ENCODE measurements at regions not wholly inside any gene's neighbourhood (a gene's known extent, or its start where the extent isn't known, plus 50 kb on each side); places are given as distances from the start of the nearest gene placed in this dataset.

DNA sequence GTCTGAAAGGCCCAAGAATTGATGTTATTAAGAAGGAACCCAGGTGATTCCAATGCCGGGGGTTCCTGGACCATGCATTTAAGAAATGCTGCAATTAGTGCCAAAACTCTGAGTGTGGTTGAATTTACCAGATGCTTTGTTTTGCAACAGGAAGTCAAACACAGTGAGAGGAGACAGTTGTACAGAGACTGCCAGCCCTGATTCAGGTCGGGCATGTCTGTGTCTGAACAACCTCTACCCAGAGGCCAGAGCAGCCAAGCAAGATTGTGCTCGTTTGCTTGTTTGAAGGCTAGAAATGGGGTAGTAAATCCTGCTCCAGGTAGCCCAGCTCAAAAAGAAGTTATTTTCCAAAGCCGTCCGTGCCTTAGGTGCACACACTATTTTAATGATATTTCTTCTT is 412.4 kb upstream of the ERCC4 start:
- Histone ChIP-seq H3K27me3 (ENCODE audit: control insufficient read depth in 1 of 2, insufficient read depth in 2 of 2, low read length in 2 of 2) (no peaks in the 10 kb centered on the region), H3K9me3 (ENCODE audit: control insufficient read depth in 2 of 2, low read length in 2 of 2) (peaks cover 0 to 3% of the 10 kb centered on the region in 2 donors), H3K4me3 (ENCODE audit: low read length in 2 of 2) (no peak overlapping the region), H3K27ac (ENCODE audit: low read length) (no peak overlapping the region), H3K9ac (ENCODE audit: low read length in 2 of 2) (no peak overlapping the region), H3K36me3 (ENCODE audit: control insufficient read depth in 2 of 2, insufficient read depth in 2 of 2, low read length in 2 of 2) (no peaks in the 10 kb centered on the region), H3K4me1 (ENCODE audit: control insufficient read depth, insufficient read depth, low read length) (no peaks in the 10 kb centered on the region)

DNA sequence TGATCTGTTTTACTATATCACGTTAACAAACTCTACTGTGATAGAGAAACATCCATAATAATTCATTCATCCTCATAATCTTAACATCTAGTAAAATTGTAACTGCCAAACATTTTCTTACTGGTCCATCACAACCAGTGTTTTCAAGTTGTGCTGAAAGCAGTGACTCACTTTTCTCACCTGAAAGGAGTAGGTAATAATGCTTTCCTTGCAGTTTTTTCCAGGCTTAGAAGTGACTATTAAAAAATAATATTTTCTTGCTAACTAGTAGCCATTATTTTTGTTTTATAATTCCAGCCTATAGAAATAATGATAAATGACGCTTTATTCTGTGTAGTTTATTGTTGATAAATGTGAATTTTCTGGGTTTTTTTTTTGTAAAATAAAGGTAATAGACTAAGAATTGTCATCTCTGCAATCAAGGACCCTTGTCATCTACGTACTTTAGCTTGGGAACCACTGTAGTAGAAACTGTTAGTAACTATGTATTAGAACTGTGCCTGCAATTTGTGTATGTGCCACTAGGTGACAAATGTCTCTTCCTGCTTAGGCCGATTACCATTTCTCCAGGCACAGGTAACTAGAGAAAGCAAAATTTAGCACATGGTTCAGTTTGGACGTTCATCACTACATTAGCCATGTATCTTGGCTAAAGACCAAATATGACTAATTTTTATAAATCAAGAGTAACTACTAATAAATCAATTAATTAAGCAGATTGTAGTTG is 409.4 kb upstream of the ERCC4 start:
- no peaks in the 10 kb centered on the region for H3K27me3 ChIP-seq (ENCODE audit: control insufficient read depth in 1 of 2, insufficient read depth in 2 of 2, low read length in 2 of 2)
- no peaks in the 10 kb centered on the region for H3K36me3 ChIP-seq (ENCODE audit: control insufficient read depth in 2 of 2, insufficient read depth in 2 of 2, low read length in 2 of 2)
- H3K4me1 ChIP-seq (ENCODE audit: control insufficient read depth, insufficient read depth, low read length) = no peaks in the 10 kb centered on the region
- no peak overlapping the region for H3K9ac ChIP-seq (ENCODE audit: low read length in 2 of 2)
- H3K9me3 ChIP-seq (ENCODE audit: control insufficient read depth in 2 of 2, low read length in 2 of 2) = no peaks in the 10 kb centered on the region
- no peak overlapping the region for H3K27ac ChIP-seq (ENCODE audit: low read length)
- no peak overlapping the region for H3K4me3 ChIP-seq (ENCODE audit: low read length in 2 of 2)

DNA sequence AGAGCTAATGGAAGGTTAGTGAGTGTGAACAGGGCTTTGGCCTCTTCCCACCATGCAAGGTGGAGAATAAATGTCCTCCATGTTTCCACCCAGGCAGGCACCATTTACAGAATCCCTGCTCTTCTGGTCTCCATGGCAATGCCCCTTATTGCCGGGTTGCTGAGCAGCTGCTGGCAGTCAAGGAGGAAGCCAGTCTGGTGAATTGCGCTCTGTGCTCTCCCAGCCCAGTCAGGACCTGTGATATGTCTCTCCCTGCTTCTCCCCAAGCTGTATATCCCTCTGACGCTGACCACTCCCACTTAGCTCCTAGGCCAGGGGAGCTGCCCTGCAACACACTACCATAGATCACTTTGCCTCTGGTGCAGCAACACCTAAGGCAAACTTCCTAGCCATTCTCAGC is 402.1 kb upstream of the ERCC4 start:
- no peaks in the 10 kb centered on the region for H3K4me1 ChIP-seq (ENCODE audit: control insufficient read depth, insufficient read depth, low read length)
- no peak overlapping the region for H3K4me3 ChIP-seq (ENCODE audit: low read length in 2 of 2)
- no peak overlapping the region for H3K27ac ChIP-seq (ENCODE audit: low read length)
- no peaks in the 10 kb centered on the region for H3K36me3 ChIP-seq (ENCODE audit: control insufficient read depth in 2 of 2, insufficient read depth in 2 of 2, low read length in 2 of 2)
- no peaks in the 10 kb centered on the region for H3K27me3 ChIP-seq (ENCODE audit: control insufficient read depth in 1 of 2, insufficient read depth in 2 of 2, low read length in 2 of 2)
- no peaks in the 10 kb centered on the region for H3K9me3 ChIP-seq (ENCODE audit: control insufficient read depth in 2 of 2, low read length in 2 of 2)
- no peak overlapping the region for H3K9ac ChIP-seq (ENCODE audit: low read length in 2 of 2)

DNA sequence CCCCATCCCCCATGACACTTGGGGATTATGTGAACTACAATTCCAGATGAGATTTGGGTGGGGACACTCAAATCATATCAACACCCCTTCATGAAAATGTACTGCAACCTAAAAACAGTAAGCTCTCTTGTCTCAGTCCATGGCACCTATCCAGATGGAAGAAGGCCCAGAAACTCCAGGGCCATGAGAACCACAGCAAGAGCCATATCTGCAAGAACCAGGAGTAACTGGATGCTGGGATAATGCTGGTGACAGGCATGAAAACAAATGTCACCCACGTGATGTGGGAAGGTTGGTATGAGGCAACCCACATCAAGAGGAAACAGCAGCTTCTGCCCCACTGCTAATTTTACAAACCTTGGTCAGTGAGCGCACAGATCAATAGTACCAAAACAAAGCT is 400.1 kb upstream of the ERCC4 start:
- no peaks in the 10 kb centered on the region for H3K36me3 ChIP-seq (ENCODE audit: control insufficient read depth in 2 of 2, insufficient read depth in 2 of 2, low read length in 2 of 2)
- no peak overlapping the region for H3K4me3 ChIP-seq (ENCODE audit: low read length in 2 of 2)
- no peaks in the 10 kb centered on the region for H3K4me1 ChIP-seq (ENCODE audit: control insufficient read depth, insufficient read depth, low read length)
- no peak overlapping the region for H3K9ac ChIP-seq (ENCODE audit: low read length in 2 of 2)
- H3K27ac ChIP-seq (ENCODE audit: low read length) = no peak overlapping the region
- H3K9me3 ChIP-seq (ENCODE audit: control insufficient read depth in 2 of 2, low read length in 2 of 2) = no peaks in the 10 kb centered on the region
- H3K27me3 ChIP-seq (ENCODE audit: control insufficient read depth in 1 of 2, insufficient read depth in 2 of 2, low read length in 2 of 2) = no peaks in the 10 kb centered on the region

DNA sequence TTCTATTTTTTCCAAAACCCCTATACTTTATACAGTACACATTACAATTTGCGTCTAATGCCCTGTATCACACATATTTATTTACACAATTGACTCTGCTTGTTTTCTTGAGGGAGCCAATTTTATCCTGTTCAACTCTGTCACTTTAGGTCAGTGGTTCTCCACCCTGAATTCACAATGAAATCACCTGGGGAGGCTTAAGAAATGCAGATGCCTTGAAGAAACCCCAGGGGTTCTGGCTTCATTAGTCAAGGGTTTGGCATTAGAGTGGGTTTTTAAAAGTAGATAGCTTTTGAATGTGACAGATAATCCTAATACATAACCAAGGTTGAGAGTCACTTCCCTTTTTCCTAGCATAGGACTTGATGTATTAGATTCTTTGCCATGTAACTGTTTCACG is 398.6 kb upstream of the ERCC4 start:
- Histone ChIP-seq H3K4me3 (ENCODE audit: low read length in 2 of 2) (no peak overlapping the region), H3K4me1 (ENCODE audit: control insufficient read depth, insufficient read depth, low read length) (no peaks in the 10 kb centered on the region), H3K9me3 (ENCODE audit: control insufficient read depth in 2 of 2, low read length in 2 of 2) (no peaks in the 10 kb centered on the region), H3K27me3 (ENCODE audit: control insufficient read depth in 1 of 2, insufficient read depth in 2 of 2, low read length in 2 of 2) (no peaks in the 10 kb centered on the region), H3K9ac (ENCODE audit: low read length in 2 of 2) (no peak overlapping the region), H3K36me3 (ENCODE audit: control insufficient read depth in 2 of 2, insufficient read depth in 2 of 2, low read length in 2 of 2) (no peaks in the 10 kb centered on the region), H3K27ac (ENCODE audit: low read length) (no peak overlapping the region)

DNA sequence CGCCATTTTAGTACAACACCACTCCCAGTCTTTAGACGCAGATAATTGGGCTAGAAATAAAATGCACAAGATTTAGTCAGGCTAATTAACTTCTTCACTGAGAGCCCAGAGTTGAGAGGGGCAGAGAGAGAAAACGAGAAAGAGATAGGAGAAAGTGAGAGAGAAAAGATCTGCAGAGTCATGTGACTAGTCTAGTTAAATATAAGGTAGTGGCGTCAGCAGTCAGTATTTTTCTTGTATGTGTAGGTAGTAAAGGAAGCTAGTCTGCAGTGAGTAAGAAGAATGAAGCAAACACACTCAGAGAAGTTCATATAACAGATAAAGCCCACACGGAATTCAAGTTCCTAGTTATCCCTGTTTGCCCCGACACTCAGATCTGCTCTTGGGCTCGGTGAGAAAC is 392.6 kb upstream of the ERCC4 start:
- Histone ChIP-seq H3K27ac (ENCODE audit: low read length) (no peak overlapping the region), H3K4me3 (ENCODE audit: low read length in 2 of 2) (no peak overlapping the region), H3K27me3 (ENCODE audit: control insufficient read depth in 1 of 2, insufficient read depth in 2 of 2, low read length in 2 of 2) (no peaks in the 10 kb centered on the region), H3K4me1 (ENCODE audit: control insufficient read depth, insufficient read depth, low read length) (peaks cover 2% of the 10 kb centered on the region), H3K9me3 (ENCODE audit: control insufficient read depth in 2 of 2, low read length in 2 of 2) (no peaks in the 10 kb centered on the region), H3K9ac (ENCODE audit: low read length in 2 of 2) (no peak overlapping the region), H3K36me3 (ENCODE audit: control insufficient read depth in 2 of 2, insufficient read depth in 2 of 2, low read length in 2 of 2) (no peaks in the 10 kb centered on the region)

DNA sequence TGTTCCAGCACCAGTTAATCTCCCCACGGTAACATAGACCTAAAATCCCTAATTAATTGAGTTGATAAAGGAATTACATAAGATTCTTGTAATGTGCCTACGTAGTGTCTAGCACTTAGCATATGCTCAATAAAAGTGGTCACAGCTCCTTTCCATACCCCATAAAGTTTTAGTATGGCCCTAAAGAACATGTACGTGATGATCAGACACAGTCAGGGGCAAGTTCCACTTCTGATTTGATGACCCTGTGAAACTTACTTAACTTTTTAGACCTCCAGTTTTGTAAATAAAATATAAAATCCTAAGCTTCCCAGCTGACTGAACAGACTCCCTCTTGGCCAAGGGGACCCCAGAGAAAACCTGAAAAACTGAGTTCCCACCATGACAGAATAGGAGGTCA is 391.3 kb upstream of the ERCC4 start:
- no peak overlapping the region for H3K9ac ChIP-seq (ENCODE audit: low read length in 2 of 2)
- H3K36me3 ChIP-seq (ENCODE audit: control insufficient read depth in 2 of 2, insufficient read depth in 2 of 2, low read length in 2 of 2) = no peaks in the 10 kb centered on the region
- H3K27me3 ChIP-seq (ENCODE audit: control insufficient read depth in 1 of 2, insufficient read depth in 2 of 2, low read length in 2 of 2) = no peaks in the 10 kb centered on the region
- peaks cover 2% of the 10 kb centered on the region for H3K4me1 ChIP-seq (ENCODE audit: control insufficient read depth, insufficient read depth, low read length)
- H3K27ac ChIP-seq (ENCODE audit: low read length) = no peak overlapping the region
- H3K9me3 ChIP-seq (ENCODE audit: control insufficient read depth in 2 of 2, low read length in 2 of 2) = no peaks in the 10 kb centered on the region
- H3K4me3 ChIP-seq (ENCODE audit: low read length in 2 of 2) = no peak overlapping the region

DNA sequence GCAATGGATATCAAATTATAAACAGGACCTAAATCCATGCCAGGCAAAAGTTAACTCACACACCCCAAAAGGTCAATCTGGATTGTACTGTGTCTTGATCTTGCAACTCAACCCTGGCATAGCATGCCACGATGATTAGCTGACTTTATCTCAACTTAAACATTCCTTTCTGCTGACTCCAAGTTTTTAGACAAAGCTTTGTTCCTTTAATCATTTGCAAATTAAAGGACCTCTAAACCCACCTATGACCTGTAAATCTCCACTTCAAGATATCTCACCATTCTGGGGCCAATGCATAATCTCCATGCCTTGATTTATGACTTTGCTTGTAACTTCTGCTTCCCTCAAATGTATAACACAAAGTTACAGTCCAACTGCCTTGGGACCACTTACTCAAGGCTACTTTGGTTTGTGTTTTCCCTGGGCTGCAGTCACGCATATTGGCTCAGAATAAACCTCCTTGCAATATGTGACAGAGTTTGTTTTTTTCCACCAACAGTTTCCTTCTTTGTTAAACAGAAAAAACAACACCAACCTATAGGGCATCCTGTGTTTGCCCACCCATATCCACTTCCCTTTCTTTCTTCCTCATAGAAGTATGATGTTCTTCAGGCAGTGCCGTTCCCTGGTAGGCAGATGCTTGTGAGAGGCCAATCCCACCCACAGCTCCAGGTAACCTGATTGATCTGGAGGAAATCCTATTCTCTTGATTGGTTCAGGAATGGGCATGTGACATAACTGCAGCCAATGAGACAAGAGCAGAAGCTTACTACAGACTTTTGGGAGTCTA is 390.6 kb upstream of the ERCC4 start:
- Histone ChIP-seq H3K27me3 (ENCODE audit: control insufficient read depth in 1 of 2, insufficient read depth in 2 of 2, low read length in 2 of 2) (no peaks in the 10 kb centered on the region), H3K9me3 (ENCODE audit: control insufficient read depth in 2 of 2, low read length in 2 of 2) (no peaks in the 10 kb centered on the region), H3K4me1 (ENCODE audit: control insufficient read depth, insufficient read depth, low read length) (peaks cover 2% of the 10 kb centered on the region), H3K27ac (ENCODE audit: low read length) (no peak overlapping the region), H3K36me3 (ENCODE audit: control insufficient read depth in 2 of 2, insufficient read depth in 2 of 2, low read length in 2 of 2) (no peaks in the 10 kb centered on the region), H3K4me3 (ENCODE audit: low read length in 2 of 2) (no peak overlapping the region), H3K9ac (ENCODE audit: low read length in 2 of 2) (no peak overlapping the region)

DNA sequence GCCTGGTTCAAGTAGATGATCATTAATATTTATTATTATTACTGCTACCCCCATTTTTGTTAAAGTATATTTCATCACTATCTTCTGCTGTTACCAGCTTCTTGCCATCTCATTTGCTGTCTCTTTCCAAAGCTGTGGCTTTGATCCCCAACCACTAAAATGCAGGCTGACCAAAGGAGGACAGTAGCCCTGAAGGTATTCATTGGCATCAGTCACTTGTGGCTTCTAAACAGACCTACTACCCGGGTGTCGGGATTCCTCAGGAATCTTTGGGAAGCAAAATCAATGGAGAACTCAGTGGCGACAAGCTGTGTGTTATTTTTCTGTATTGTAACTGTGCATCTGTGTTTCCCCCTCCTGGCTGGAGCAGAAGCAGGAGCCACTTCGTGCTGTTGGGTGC is 379.2 kb upstream of the ERCC4 start:
- Histone ChIP-seq H3K36me3 (ENCODE audit: control insufficient read depth in 2 of 2, insufficient read depth in 2 of 2, low read length in 2 of 2) (no peaks in the 10 kb centered on the region), H3K27ac (ENCODE audit: low read length) (no peak overlapping the region), H3K4me3 (ENCODE audit: low read length in 2 of 2) (no peak overlapping the region)

DNA sequence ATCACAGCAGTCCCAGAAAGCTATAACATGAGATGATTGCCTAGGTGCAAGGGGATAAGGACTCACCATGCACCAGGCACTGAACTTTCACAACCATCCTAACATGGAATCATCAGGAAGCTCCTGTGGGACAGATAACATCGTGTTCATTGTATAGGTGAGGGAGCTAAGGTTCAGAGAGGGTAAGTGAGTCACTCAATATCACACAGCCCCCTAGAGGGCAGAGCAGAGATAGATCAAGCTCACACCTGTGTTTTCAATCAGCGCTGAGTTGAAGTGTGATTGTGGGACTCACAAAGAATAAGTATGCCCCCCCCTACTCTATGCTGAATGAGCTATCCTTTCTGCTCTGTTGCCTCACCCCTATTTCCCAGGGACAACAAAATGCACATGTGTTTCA is 377.7 kb upstream of the ERCC4 start:
- no peak overlapping the region for H3K27ac ChIP-seq (ENCODE audit: low read length)
- H3K36me3 ChIP-seq (ENCODE audit: control insufficient read depth in 2 of 2, insufficient read depth in 2 of 2, low read length in 2 of 2) = no peaks in the 10 kb centered on the region
- H3K9ac ChIP-seq (ENCODE audit: low read length in 2 of 2) = no peak overlapping the region
- H3K4me3 ChIP-seq (ENCODE audit: low read length in 2 of 2) = no peak overlapping the region
- peaks cover 2 to 7% of the 10 kb centered on the region in 2 donors for H3K27me3 ChIP-seq (ENCODE audit: control insufficient read depth in 1 of 2, insufficient read depth in 2 of 2, low read length in 2 of 2)
- peaks cover 0 to 3% of the 10 kb centered on the region in 2 donors for H3K9me3 ChIP-seq (ENCODE audit: control insufficient read depth in 2 of 2, low read length in 2 of 2)
- no peaks in the 10 kb centered on the region for H3K4me1 ChIP-seq (ENCODE audit: control insufficient read depth, insufficient read depth, low read length)

More for the DNA sequence above, 379.2 kb upstream of the ERCC4 start:
- Histone ChIP-seq H3K4me1 (ENCODE audit: control insufficient read depth, insufficient read depth, low read length) (no peaks in the 10 kb centered on the region), H3K9me3 (ENCODE audit: control insufficient read depth in 2 of 2, low read length in 2 of 2) (peaks cover 0 to 3% of the 10 kb centered on the region in 2 donors), H3K27me3 (ENCODE audit: control insufficient read depth in 1 of 2, insufficient read depth in 2 of 2, low read length in 2 of 2) (peaks cover 2 to 7% of the 10 kb centered on the region in 2 donors), H3K9ac (ENCODE audit: low read length in 2 of 2) (no peak overlapping the region)

DNA sequence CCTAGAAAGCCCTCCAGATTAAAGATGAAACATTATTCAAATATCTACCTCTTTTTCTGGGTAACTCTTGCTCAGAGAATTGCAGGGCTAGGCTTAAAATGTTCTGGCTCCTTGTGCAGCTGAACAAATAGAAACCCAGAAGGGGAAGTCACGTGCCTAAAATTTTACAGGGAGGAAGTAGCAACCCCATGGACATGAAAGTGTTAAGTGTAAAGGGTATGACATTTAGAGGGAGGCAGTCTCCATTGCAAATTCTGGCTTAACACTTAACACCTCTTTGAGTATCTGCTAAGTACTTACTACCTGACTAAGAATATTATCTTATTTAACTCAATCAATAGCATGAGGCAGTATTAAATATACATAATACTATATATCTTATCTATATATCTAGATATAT is 376.1 kb upstream of the ERCC4 start:
- H3K4me1 ChIP-seq (ENCODE audit: control insufficient read depth, insufficient read depth, low read length) = no peaks in the 10 kb centered on the region
- no peak overlapping the region for H3K27ac ChIP-seq (ENCODE audit: low read length)

More for the DNA sequence above, 376.1 kb upstream of the ERCC4 start:
- H3K4me3 ChIP-seq (ENCODE audit: low read length in 2 of 2) = no peak overlapping the region
- H3K9ac ChIP-seq (ENCODE audit: low read length in 2 of 2) = no peak overlapping the region
- H3K36me3 ChIP-seq (ENCODE audit: control insufficient read depth in 2 of 2, insufficient read depth in 2 of 2, low read length in 2 of 2) = no peaks in the 10 kb centered on the region
- peaks cover 0 to 3% of the 10 kb centered on the region in 2 donors for H3K9me3 ChIP-seq (ENCODE audit: control insufficient read depth in 2 of 2, low read length in 2 of 2)
- H3K27me3 ChIP-seq (ENCODE audit: control insufficient read depth in 1 of 2, insufficient read depth in 2 of 2, low read length in 2 of 2) = peaks cover 2 to 7% of the 10 kb centered on the region in 2 donors

All from stomach smooth muscle (tissue), 2 donors.